ENCODE measurements at regions not wholly inside any gene's neighbourhood (a gene's known extent, or its start where the extent isn't known, plus 50 kb on each side); places are given as distances from the start of the nearest gene placed in this dataset.

- no peak for DNase-seq (ENCODE audit: low spot score)
- ChIA-PET CTCF (interaction anchor here (0.7 kb wide), 1 partner anchor 1113 kb away, joined by 3 read pairs; no protein-coding TSS in a partner anchor), POLR2A (ENCODE audit: low non-redundant PET) (no interaction called here)
- no peak for TF ChIP-seq CTCF (conservative IDR thresholded peaks at IDR 0.05; ENCODE audit: low read depth)
- peak overlapping the region; percentile 70 for H3K27ac ChIP-seq
Measured at GRCh38 chr9:82353631-82354278, 365.2 kb downstream of the SPATA31D1 start.

- TF ChIP-seq CTCF (conservative IDR thresholded peaks at IDR 0.05; ENCODE audit: low read depth) = no peak
- ChIA-PET CTCF (interaction anchor here (0.7 kb wide), 1 partner anchor 1114 kb away, joined by 3 read pairs; no protein-coding TSS in a partner anchor), POLR2A (ENCODE audit: low non-redundant PET) (no interaction called here)
- DNase-seq (ENCODE audit: low spot score) = peak; percentile 96
- peak overlapping the region; percentile 70 for H3K27ac ChIP-seq
Measured at GRCh38 chr9:82354279-82354659, 365.7 kb downstream of the SPATA31D1 start.

GRCh38 chr9:82356131-82356530 lies 367.6 kb downstream of the SPATA31D1 start:
- DNase-seq (ENCODE audit: low spot score) = no peak
- H3K27ac ChIP-seq = no peak overlapping the region
- ChIA-PET POLR2A (ENCODE audit: low non-redundant PET) (no interaction called here), CTCF (interaction anchor here (0.5 to 0.9 kb wide), 2 partner anchors 13 to 81 kb away, joined by 3 to 4 read pairs; no protein-coding TSS in a partner anchor)
- no peak for TF ChIP-seq CTCF (conservative IDR thresholded peaks at IDR 0.05; ENCODE audit: low read depth)

GRCh38 chr9:82356871-82357270 lies 368.3 kb downstream of the SPATA31D1 start:
- no peak overlapping the region for H3K27ac ChIP-seq
- TF ChIP-seq CTCF (conservative IDR thresholded peaks at IDR 0.05; ENCODE audit: low read depth) = no peak
- ChIA-PET CTCF (interaction anchor here (0.6 to 0.9 kb wide), 2 partner anchors 49 to 82 kb away, joined by 4 read pairs; no protein-coding TSS in a partner anchor), POLR2A (ENCODE audit: low non-redundant PET) (no interaction called here)
- DNase-seq (ENCODE audit: low spot score) = no peak

GRCh38 chr9:82363198-82363597 lies 374.6 kb downstream of the SPATA31D1 start:
- POLR2A ChIA-PET (ENCODE audit: low non-redundant PET) = no interaction called here
- no peak for DNase-seq (ENCODE audit: low spot score)

GRCh38 chr9:82363682-82364081 lies 375.1 kb downstream of the SPATA31D1 start:
- H3K27ac ChIP-seq = no peak overlapping the region
- POLR2A ChIA-PET (ENCODE audit: low non-redundant PET) = no interaction called here
- no peak for TF ChIP-seq CTCF (conservative IDR thresholded peaks at IDR 0.05; ENCODE audit: low read depth)
- DNase-seq (ENCODE audit: low spot score) = no peak
- CTCF ChIA-PET = interaction anchor here (0.6 kb wide), 1 partner anchor 685 kb away, joined by 3 read pairs; no protein-coding TSS in a partner anchor

More at GRCh38 chr9:82363198-82363597, 374.6 kb downstream of the SPATA31D1 start:
- no peak overlapping the region for H3K27ac ChIP-seq
- no peak for TF ChIP-seq CTCF (conservative IDR thresholded peaks at IDR 0.05; ENCODE audit: low read depth)
- CTCF ChIA-PET = interaction anchor here (0.6 kb wide), 1 partner anchor 685 kb away, joined by 3 read pairs; no protein-coding TSS in a partner anchor

Measured in RWPE1 (cell line).